Stimulated activated CD8-positive, alpha-beta memory T cell treated with anti-CD3 and anti-CD28 coated beads, Interleukin-12 subunit alpha, Interleukin-12 subunit beta, amount 100 ng/mL, for 4 hours (primary cell): ENCODE measurements at regions not wholly inside any gene's neighbourhood (a gene's known extent, or its start where the extent isn't known, plus 50 kb on each side); places are given as distances from the start of the nearest gene placed in this dataset.

Experiments
- DNase-seq: peaks from one replicate; pipeline ENCODE4 v3.0.0-alpha.2; 2020; ENCODE audit warnings: low read depth

DNA sequence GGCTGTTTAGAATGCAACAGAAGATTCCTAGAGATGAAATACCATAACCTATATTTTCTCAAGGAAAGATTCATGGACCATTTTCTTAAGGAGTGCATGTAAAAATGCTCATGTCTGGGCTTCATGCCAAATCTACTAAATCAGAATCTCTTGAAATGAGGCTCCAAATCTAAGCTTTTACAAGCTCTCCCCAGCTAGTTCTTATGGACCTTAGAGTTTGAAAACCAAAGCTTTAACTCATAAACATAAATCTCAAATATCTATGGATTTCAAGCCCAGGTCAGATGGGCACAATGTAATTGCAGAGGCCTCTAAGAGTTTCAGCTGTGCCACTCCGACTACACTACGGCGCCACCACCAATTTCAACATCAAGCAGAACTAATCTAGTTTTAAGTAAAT is 117.3 kb upstream of the CAND1 start:
- no peak for DNase-seq

GRCh38 chr12:67152451-67152850 is 116.7 kb upstream of the CAND1 start:
- no peak for DNase-seq

- no peak for DNase-seq
Observed at GRCh38 chr12:67154901-67155300, 114.3 kb upstream of the CAND1 start.

DNA sequence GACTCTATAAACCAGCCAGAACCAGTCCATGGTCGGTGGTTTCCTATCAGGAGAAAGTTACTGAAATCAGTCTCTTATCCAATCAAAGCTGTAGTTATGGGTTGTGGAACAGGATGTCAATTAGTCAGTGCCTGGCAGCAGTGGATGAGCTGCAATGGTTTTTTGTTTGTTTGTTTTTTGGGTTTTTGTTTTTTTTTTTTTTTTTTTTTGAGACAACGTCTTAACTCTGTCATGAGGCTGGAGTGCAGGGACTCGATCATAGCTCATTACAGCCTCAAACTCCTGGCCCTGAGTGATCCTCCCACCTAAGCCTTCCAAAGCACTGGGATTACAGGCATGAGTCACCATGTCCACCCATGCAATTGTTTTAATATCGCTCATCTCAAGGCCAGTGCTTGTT is 113.3 kb upstream of the CAND1 start:
- no peak for DNase-seq

GRCh38 chr12:67161322-67161918 is 107.7 kb upstream of the CAND1 start:
- no peak for DNase-seq

DNA sequence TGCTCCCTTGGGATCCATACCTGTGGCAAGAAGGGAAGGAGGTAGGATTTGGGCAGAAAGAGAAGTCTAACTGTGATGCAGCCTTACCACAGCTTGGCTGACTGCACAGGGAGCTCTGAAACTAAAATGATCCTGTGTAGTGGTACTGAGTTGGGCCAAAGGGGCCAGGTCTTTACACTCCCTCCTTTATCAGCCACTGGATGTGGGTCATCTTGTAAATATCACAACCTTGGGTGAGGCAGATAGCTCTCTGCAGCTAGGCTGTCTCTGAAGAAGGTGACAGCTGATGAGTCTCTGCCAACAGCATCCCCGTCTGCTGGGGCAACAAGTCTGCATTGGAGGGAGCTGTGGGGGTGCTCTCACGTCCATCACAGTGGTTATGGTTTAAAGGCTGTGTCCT is 95.9 kb upstream of the CAND1 start:
- DNase-seq, result no peak

GRCh38 chr12:67182551-67182950 is 86.6 kb upstream of the CAND1 start:
- no peak for DNase-seq

DNA sequence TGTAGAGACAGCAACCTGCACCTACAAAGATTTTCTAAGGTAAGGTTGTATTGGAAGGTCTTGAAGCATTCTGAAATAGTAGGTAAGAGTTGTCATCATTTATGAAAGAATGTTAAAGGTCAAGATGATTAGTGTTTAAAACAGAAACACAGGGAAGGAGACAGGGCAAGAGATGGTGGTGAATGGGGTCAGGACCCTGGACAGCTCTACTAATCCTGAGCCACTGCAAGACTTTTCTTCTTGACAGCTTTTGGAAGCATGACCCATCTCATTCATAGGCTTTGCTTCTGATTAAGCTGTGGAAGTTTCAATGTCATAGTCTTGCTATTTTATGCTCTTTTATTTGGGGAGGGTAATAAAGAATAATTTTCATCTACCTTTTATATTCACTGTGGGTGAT is 75.5 kb upstream of the CAND1 start:
- no peak for DNase-seq

GRCh38 chr12:67200386-67200785 is 68.8 kb upstream of the CAND1 start:
- no peak for DNase-seq

DNA sequence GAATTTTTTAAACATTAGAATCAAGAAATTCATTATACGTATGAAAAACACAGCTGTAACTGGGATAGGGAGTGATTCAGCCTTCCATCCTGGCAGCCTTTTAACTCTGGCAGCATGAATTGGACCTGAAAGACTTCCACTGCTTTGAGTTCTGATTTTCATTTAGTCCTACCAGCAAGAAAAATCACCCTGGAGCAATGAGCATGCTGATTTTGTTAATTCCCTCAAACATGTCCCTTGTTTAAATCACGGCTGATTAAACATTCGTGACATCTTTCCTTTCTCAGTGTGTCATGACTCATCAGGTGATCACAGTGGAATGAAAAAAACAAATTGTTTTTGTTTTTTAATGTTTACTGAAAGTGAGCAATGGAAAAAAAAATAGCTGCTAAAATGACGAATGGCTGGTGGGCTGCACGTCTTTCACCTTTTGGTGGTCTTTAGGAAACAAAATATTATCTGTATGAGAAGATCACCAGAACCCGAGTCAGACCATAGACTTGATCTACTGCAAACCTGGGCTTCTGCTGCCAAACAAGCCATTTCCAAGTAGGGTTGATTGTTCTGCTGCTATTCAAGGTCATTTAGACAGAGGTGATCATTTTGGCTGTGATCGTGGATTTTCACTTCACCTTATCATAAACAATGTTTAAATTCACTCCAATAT is 67.0 kb upstream of the CAND1 start:
- no peak for DNase-seq

GRCh38 chr12:67202678-67203012 is 66.5 kb upstream of the CAND1 start:
- no peak for DNase-seq

DNA sequence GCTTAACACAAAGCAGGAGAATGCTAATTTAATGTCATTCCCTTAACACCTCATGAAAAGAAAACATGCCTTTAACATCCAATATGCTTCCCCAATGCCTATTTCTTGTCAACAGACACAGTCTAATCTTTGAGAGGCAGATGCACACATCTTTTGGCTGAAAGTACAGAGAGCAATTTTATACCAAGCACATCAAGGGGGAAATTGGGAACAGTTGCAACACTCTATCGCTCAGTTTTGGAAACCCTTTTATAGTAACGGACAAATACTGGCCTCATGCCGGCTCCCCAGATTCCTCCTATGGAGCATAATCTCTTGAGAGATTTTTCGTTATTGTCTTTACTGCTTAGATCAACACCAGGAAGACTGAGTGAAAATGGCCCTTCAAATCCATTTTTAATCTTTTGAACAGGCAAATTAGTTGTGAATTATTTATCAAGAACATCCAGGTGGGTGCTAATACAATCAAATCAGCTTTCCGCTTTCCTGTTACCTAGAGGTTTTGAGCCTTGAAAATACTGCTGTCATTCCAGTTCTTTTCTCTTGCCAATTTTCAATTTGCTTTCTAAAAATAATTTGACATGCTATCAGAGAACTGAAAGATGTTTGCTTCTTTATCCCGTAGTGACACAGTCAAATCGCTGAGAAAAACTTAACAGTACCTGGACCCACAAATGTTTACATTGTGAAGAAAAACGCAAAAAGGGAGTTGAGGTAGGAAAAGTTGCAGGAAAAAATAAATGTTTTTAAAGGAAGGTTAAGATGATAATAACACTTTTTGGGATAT is 60.7 kb upstream of the CAND1 start:
- no peak for DNase-seq

DNA sequence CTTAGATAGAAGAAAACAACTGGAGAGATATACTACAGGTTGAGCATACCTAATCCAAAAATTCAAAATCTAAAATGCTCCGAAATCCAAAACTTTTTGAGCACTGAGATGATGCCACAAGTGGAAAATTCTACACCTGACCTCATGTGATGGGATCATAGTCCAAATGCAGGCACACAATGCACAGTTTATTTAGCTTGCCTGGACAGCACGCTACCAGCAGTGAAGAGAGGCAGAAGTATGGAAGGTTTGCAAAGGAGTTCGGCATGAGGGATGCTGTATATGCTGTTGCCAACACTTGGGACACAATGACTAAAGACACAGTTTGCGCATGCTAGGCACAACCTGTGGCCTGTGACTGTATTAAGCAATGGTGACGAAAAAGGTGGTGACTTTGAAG is 58.1 kb upstream of the CAND1 start:
- DNase-seq, result no peak

- no peak for DNase-seq
Observed at GRCh38 chr12:67211494-67211893, 57.7 kb upstream of the CAND1 start.

DNA sequence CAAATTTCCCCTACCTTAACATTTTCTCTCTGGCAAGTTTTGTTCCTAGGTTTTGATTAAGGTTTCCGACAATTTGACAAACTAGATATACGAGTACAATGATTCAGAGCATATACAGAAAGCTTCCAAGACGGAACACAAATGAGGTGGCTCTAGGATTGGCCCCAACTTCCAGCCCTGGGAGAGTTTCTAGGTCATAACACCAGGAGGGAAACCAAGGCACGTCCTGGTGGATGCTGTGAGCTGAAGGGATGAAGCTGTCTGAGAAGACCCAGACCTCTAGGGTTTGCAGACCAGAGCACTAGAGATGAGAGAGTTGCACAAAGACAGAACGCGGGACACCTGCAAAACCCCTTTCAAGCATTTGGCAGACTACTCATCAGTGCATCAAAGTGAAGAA is 51.5 kb upstream of the CAND1 start:
- no peak for DNase-seq
